Osteocyte (in vitro differentiated cells): ENCODE measurements at regions not wholly inside any gene's neighbourhood (a gene's known extent, or its start where the extent isn't known, plus 50 kb on each side); places are given as distances from the start of the nearest gene placed in this dataset.

Source experiments
- DNase-seq: peaks from one replicate; pipeline ENCODE4 v3.0.0; 2021; ENCODE audit warnings: mixed read lengths; ENCODE audit not compliant: unreplicated experiment; ENCODE audit errors: extremely low spot score
- H3K27ac Mint-ChIP-seq: one replicate; pipeline ENCODE4 v1.8.0; 2021; ENCODE audit warnings: mild to moderate bottlenecking, mixed read lengths; ENCODE audit not compliant: unreplicated experiment
- H3K27me3 Mint-ChIP-seq: one replicate; pipeline ENCODE4 v1.8.0; 2021; ENCODE audit warnings: mixed read lengths; ENCODE audit not compliant: unreplicated experiment
- H3K36me3 Mint-ChIP-seq: one replicate; pipeline ENCODE4 v1.8.0; 2021; ENCODE audit warnings: mixed read lengths; ENCODE audit not compliant: unreplicated experiment
- H3K4me1 Mint-ChIP-seq: one replicate; pipeline ENCODE4 v1.8.0; 2021; ENCODE audit warnings: mixed read lengths; ENCODE audit not compliant: unreplicated experiment
- H3K4me3 Mint-ChIP-seq: one replicate; pipeline ENCODE4 v1.8.0; 2021; ENCODE audit warnings: mild to moderate bottlenecking, moderate library complexity, mixed read lengths; ENCODE audit not compliant: unreplicated experiment
- H3K9me3 Mint-ChIP-seq: one replicate; pipeline ENCODE4 v1.8.0; 2021; ENCODE audit warnings: mixed read lengths; ENCODE audit not compliant: unreplicated experiment
- TF ChIP-seq, protein P1 (sequence below): fragments of 200-600 bp; sonication (generic); IDR thresholded peaks from 2 replicates; pipeline ENCODE4 v1.5.0; 2021; ENCODE audit warnings: antibody characterized with exemption, mild to moderate bottlenecking, moderate library complexity

DNA sequence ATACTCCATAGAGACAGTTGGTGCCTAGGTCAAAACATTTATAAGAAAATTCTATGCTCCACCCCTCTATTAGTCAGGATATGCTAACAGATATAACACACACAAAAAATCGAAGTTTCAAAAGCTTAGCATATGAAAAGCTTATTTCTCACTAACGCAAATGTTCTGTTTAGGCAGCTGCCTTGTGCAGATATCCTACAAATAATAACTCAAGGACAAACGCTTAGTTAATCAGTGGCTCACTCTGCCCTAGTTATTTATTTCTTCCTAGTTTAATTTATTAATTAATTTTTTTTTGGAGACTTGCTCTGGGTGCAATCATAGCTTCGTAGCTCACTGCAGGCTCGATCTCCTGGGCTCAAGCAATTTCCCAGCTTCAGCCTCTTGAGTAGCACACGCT, 259.7 kb upstream of the GPC6 start:
- no peaks in the 10 kb centered on the region for H3K4me1 Mint-ChIP-seq
- TF ChIP-seq, protein P1, sequence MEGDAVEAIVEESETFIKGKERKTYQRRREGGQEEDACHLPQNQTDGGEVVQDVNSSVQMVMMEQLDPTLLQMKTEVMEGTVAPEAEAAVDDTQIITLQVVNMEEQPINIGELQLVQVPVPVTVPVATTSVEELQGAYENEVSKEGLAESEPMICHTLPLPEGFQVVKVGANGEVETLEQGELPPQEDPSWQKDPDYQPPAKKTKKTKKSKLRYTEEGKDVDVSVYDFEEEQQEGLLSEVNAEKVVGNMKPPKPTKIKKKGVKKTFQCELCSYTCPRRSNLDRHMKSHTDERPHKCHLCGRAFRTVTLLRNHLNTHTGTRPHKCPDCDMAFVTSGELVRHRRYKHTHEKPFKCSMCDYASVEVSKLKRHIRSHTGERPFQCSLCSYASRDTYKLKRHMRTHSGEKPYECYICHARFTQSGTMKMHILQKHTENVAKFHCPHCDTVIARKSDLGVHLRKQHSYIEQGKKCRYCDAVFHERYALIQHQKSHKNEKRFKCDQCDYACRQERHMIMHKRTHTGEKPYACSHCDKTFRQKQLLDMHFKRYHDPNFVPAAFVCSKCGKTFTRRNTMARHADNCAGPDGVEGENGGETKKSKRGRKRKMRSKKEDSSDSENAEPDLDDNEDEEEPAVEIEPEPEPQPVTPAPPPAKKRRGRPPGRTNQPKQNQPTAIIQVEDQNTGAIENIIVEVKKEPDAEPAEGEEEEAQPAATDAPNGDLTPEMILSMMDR = no peak
- no peaks in the 10 kb centered on the region for H3K36me3 Mint-ChIP-seq
- H3K9me3 Mint-ChIP-seq = peaks cover 4% of the 10 kb centered on the region
- no peak overlapping the region for H3K4me3 Mint-ChIP-seq
- no peak overlapping the region for H3K27ac Mint-ChIP-seq
- peaks cover 20% of the 10 kb centered on the region for H3K27me3 Mint-ChIP-seq
- no peak for DNase-seq

- TF ChIP-seq, protein P1 = peak; percentile 52
- Mint-ChIP-seq H3K27me3 (peaks cover 21% of the 10 kb centered on the region), H3K36me3 (no peaks in the 10 kb centered on the region), H3K4me3 (no peak overlapping the region), H3K9me3 (peaks cover 4% of the 10 kb centered on the region), H3K4me1 (no peaks in the 10 kb centered on the region), H3K27ac (no peak overlapping the region)
- DNase-seq = no peak
Measured at GRCh38 chr13:92967923-92968322, 258.7 kb upstream of the GPC6 start.

- Mint-ChIP-seq H3K36me3 (no peaks in the 10 kb centered on the region), H3K27ac (no peak overlapping the region), H3K4me3 (no peak overlapping the region), H3K9me3 (no peaks in the 10 kb centered on the region), H3K4me1 (no peaks in the 10 kb centered on the region), H3K27me3 (peaks cover 34% of the 10 kb centered on the region)
- no peak for DNase-seq
- TF ChIP-seq, protein P1 = no peak
Measured at GRCh38 chr13:92972751-92973150, 253.9 kb upstream of the GPC6 start.

DNA sequence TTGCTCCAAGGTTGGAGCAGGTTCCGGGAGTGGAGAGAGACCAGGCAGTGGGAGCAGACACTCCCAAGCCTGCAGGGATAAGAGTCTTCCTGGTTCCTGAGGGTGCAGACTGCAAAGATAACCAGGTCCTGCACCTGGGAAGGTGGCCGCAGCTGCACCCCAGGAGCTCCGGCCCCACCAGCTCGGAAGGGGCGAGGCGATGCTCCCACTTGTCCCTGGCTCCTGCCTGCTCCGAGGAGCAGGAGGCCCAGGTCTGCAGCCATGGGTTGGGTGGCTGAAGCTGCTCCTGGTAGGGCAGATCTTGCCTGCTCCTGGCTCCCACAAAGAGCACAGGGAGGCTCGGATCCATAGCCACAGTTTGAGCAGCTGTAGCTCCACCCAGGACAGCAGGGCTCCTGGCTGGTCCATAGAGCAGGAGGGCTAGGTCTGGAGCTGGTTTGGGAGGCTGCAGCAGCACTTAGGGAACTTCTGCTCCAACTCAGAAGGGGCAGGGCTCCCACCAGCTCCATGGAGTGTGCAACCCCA, 251.6 kb upstream of the GPC6 start:
- no peaks in the 10 kb centered on the region for H3K9me3 Mint-ChIP-seq
- no peak overlapping the region for H3K4me3 Mint-ChIP-seq
- no peaks in the 10 kb centered on the region for H3K36me3 Mint-ChIP-seq

DNA sequence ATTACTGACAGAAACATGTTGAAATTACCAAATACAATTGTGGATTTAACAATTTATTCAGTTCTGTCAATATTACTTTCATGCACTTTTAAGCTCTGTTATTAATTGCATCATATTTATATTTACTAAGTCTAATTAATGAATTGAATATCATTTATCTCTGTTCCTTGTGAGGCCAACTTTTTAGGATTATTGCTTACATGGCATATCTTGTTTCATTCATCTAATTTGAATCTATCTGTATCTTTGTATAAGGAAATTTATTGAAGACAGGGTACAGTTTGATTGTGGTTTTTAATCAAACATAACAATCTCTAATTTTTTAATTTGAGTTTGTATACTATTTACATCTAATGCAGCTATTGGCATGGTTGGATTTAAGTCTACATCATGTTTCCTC, 249.9 kb upstream of the GPC6 start:
- TF ChIP-seq, protein P1 = no peak
- Mint-ChIP-seq H3K36me3 (no peaks in the 10 kb centered on the region), H3K4me3 (no peak overlapping the region), H3K4me1 (no peaks in the 10 kb centered on the region), H3K27me3 (peaks cover 60% of the 10 kb centered on the region), H3K27ac (no peak overlapping the region), H3K9me3 (no peaks in the 10 kb centered on the region)
- DNase-seq = no peak

More for the DNA sequence above, 251.6 kb upstream of the GPC6 start:
- peaks cover 52% of the 10 kb centered on the region for H3K27me3 Mint-ChIP-seq
- no peak for DNase-seq
- H3K27ac Mint-ChIP-seq = no peak overlapping the region
- H3K4me1 Mint-ChIP-seq = no peaks in the 10 kb centered on the region
- TF ChIP-seq, protein P1 = no peak
